Psoas muscle (tissue), 7 donors: ENCODE measurements at regions not wholly inside any gene's neighbourhood (a gene's known extent, or its start where the extent isn't known, plus 50 kb on each side); places are given as distances from the start of the nearest gene placed in this dataset.

Source experiments
- ATAC-seq, 4 donors: fragments of 200-7000 bp; cut with Tn5 transposase; one replicate each; pipeline ENCODE4 v1.9.1; 2020; ENCODE audit warnings: moderate library complexity in 3 of 4, mild to moderate bottlenecking in 2 of 4
- DNase-seq, 2 donors: peaks; one replicate each; pipeline ENCODE4 v3.0.0-alpha.2; 2020
- H3K27ac ChIP-seq: fragments of 200-600 bp; one replicate; pipeline ENCODE4 v1.8.0; 2022
- H3K27me3 ChIP-seq, 3 donors: fragments of 200-600 bp in 1 of 3; one replicate each; pipeline versions ENCODE4 v1.6.1 to v1.8.0; 2013 to 2022; ENCODE audit warnings: low read length in 2 of 3, mild to moderate bottlenecking in 2 of 3, moderate library complexity in 1 of 3; ENCODE audit not compliant: insufficient read depth in 3 of 3
- H3K36me3 ChIP-seq, 2 donors: fragments of 200-600 bp in 1 of 2; one replicate each; pipeline versions ENCODE4 v1.6.1 to v1.8.0; 2013 to 2022; ENCODE audit warnings: low read depth in 1 of 2, mild to moderate bottlenecking in 1 of 2, moderate library complexity in 1 of 2; ENCODE audit not compliant: insufficient read depth in 1 of 2
- H3K4me1 ChIP-seq: fragments of 200-600 bp; one replicate; pipeline ENCODE4 v1.8.0; 2022
- H3K4me3 ChIP-seq: fragments of 200-600 bp; one replicate; pipeline ENCODE4 v1.8.0; 2022; ENCODE audit warnings: mild to moderate bottlenecking
- H3K9me3 ChIP-seq: fragments of 200-600 bp; one replicate; pipeline ENCODE4 v1.8.0; 2022
- WGBS, 3 donors: extraction: QIAGEN DNeasy Blood & Tissue Kit; methylation state at CpG; one replicate each; pipeline versions ENCODE4 v1.1.6 to v1.1.7; 2013; 5-methylcytosine and 5-hydroxymethylcytosine counted together
- intact Hi-C, 2 donors: fragments of 100-400 bp; cut with DNase I; formaldehyde crosslinking; loops; one replicate each; pipeline versions ENCODE4 v1.11.0 to v1.14.2; 2022
- TF ChIP-seq, protein P1 (sequence below): fragments of 200-600 bp; IDR thresholded peaks from one replicate; pipeline ENCODE4 v1.8.0; 2022; ENCODE audit warnings: antibody characterized with exemption
- donor health status: healthy with polysubstance abuse.
- donor health status: DM: no; HTN: no; CAD: no; lungs with moderate emphysema.
- donor health status: Bipolar disorder and iron deficiency.
- donor health status: healthy.
- donor health status: DM: yes; HTN: yes; CAD: no.
- donor health status: DM: no; HTN: no; CAD: no.
- donor health status: DM: yes; HTN: yes; CAD: no.

DNA sequence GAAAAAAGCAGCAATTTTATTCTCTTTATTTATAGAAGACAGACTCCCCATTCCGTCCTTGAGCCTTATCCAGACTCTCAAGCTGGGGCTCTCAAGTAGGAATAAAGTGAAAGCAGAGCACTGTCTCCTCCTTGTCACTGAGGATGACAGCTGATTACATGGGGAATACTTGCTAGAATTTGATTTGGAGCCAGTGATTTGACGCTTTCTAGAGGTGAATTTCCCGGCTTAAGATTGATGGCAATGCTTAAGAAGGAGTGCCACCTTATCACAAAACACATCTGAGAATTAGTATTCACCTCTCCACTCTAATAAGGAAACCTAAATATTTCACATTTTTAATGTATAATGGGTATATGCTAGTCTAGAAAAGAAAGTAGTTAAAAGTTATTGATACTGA, 135.4 kb upstream of the SLC39A10 start:
- H3K9me3 ChIP-seq = no peaks in the 10 kb centered on the region
- ATAC-seq (no peak), DNase-seq (no peak)
- WGBS, 3 donors = 71 to 72% (median 72%) methylated on average over 3 of the region's 3 CpGs
- no peak overlapping the region for H3K4me3 ChIP-seq
- no peaks in the 10 kb centered on the region for H3K4me1 ChIP-seq
- H3K27ac ChIP-seq = no peak overlapping the region
- H3K36me3 ChIP-seq = no peaks in the 10 kb centered on the region
- H3K27me3 ChIP-seq = no peaks in the 10 kb centered on the region
- intact Hi-C loops = no loop called here
- TF ChIP-seq, protein P1, sequence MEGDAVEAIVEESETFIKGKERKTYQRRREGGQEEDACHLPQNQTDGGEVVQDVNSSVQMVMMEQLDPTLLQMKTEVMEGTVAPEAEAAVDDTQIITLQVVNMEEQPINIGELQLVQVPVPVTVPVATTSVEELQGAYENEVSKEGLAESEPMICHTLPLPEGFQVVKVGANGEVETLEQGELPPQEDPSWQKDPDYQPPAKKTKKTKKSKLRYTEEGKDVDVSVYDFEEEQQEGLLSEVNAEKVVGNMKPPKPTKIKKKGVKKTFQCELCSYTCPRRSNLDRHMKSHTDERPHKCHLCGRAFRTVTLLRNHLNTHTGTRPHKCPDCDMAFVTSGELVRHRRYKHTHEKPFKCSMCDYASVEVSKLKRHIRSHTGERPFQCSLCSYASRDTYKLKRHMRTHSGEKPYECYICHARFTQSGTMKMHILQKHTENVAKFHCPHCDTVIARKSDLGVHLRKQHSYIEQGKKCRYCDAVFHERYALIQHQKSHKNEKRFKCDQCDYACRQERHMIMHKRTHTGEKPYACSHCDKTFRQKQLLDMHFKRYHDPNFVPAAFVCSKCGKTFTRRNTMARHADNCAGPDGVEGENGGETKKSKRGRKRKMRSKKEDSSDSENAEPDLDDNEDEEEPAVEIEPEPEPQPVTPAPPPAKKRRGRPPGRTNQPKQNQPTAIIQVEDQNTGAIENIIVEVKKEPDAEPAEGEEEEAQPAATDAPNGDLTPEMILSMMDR = no peak

GRCh38 chr2:195520671-195521155, 136.3 kb upstream of the SLC39A10 start:
- Histone ChIP-seq H3K4me3 (no peak overlapping the region), H3K4me1 (no peaks in the 10 kb centered on the region), H3K36me3 (no peaks in the 10 kb centered on the region), H3K27me3 (no peaks in the 10 kb centered on the region), H3K9me3 (no peaks in the 10 kb centered on the region), H3K27ac (no peak overlapping the region)
- 75 to 78% (median 75%) methylated on average over 5 of the region's 5 CpGs for WGBS, 3 donors
- TF ChIP-seq, protein P1 = no peak
- DNase-seq (no peak), ATAC-seq (no peak)
- intact Hi-C loops = no loop called here

DNA sequence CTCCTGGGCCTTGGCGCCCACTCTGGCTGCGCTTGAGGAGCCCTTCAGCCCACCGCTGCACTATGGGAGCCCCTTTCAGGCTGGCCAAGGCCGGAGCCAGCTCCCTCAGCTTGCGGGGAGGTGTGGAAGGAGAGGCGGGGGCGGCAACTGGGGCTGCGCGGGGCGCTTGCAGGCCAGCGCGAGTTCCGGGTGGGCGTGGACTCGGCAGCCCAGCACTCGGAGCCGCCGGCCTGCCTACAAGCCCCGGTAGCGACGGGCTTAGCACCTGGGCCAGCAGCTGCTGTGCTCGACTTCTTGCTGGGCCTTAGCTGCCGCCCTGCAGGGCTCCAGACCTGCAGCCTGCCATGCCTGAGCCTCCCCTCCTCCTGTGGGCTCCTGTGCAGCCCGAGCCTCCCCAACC, 141.5 kb upstream of the SLC39A10 start:
- H3K9me3 ChIP-seq = no peaks in the 10 kb centered on the region
- ATAC-seq (no peak), DNase-seq (no peak)
- H3K36me3 ChIP-seq = no peaks in the 10 kb centered on the region
- WGBS, 3 donors = 95 to 96% (median 95%) methylated on average over 23 to 24 of the region's 24 CpGs
- intact Hi-C loops = no loop called here
- H3K4me3 ChIP-seq = no peak overlapping the region
- TF ChIP-seq, protein P1 = no peak
- H3K27me3 ChIP-seq = no peaks in the 10 kb centered on the region
- H3K27ac ChIP-seq = no peak overlapping the region
- H3K4me1 ChIP-seq = no peaks in the 10 kb centered on the region

DNA sequence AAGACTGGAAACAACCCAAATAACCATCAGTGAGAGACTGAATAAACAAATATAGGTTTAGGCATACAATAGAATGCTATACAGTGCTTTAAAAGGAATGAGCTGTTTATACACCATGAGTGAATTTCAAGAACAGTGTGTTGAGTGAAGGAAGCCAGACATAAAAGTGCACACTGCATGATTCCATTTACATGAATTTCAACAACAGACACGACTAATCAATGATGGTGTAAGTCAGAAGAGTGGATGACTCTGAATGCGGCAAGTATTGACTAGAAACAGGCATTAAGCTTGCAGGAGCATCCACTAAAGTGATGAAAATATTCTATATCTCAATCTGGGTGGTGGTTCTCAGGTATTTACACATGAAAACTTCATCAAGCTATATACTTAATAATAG, 142.7 kb upstream of the SLC39A10 start:
- no peak overlapping the region for H3K27ac ChIP-seq
- H3K9me3 ChIP-seq = no peaks in the 10 kb centered on the region
- no peaks in the 10 kb centered on the region for H3K4me1 ChIP-seq
- no peak for ATAC-seq
- no peak overlapping the region for H3K4me3 ChIP-seq
- 83 to 88% (median 86%) methylated on average over 2 of the region's 2 CpGs for WGBS, 3 donors
- TF ChIP-seq, protein P1 = no peak
- no peaks in the 10 kb centered on the region for H3K36me3 ChIP-seq
- intact Hi-C loops = no loop called here
- DNase-seq = no peak
- no peaks in the 10 kb centered on the region for H3K27me3 ChIP-seq

GRCh38 chr2:195513119-195513518, 143.9 kb upstream of the SLC39A10 start:
- Histone ChIP-seq H3K27me3 (no peaks in the 10 kb centered on the region), H3K27ac (no peak overlapping the region), H3K4me1 (no peaks in the 10 kb centered on the region), H3K9me3 (no peaks in the 10 kb centered on the region), H3K4me3 (no peak overlapping the region), H3K36me3 (no peaks in the 10 kb centered on the region)
- TF ChIP-seq, protein P1 = no peak
- DNase-seq = no peak
- intact Hi-C loops = no loop called here
- ATAC-seq = no peak
- 72 to 74% (median 73%) methylated on average over 9 of the region's 9 CpGs for WGBS, 3 donors
